ENCODE measurements at regions not wholly inside any gene's neighbourhood (a gene's known extent, or its start where the extent isn't known, plus 50 kb on each side); places are given as distances from the start of the nearest gene placed in this dataset.

DNA sequence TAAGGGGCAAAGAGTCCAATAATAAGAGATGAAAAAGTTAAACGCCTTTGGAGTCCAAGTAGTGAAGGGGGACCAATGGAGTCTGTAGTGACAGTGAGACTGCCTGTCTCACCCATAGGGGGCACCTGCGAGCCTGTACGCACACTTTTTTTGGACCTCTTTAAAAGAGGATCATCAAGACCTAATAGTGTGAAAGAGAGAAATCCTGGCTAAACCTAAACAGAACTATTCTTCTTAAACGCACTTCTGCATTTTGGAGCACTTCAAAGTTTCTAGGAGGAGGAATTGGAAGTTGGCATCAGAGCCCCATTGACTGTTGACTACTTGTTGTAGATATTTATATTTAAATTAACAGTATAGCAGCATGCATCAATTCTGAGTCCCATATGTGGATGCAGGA, 636.1 kb upstream of the KLF4 start:
- DNase-seq = no peak

GRCh38 chr9:108119530-108120113, 630.1 kb upstream of the KLF4 start:
- no peak for DNase-seq

DNA sequence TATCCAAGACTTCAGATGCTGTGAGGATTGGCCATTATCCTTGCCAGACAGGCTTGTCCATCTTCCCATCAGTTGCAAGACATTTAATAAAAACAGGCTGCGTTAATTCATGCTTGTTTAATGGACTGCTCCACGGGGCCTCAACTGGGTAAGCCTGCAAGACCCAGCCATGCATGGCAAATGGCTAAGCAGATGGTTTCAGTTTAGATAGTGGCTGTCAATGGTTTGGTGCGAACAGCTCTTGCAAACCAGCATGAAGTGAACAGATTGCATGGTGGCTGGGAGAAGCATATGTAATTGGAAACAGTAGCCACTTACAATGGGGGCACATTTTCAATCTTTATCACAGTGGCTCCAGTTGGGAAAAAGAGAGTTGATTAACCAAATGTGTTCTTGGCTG, 628.2 kb upstream of the KLF4 start:
- DNase-seq = no peak

DNA sequence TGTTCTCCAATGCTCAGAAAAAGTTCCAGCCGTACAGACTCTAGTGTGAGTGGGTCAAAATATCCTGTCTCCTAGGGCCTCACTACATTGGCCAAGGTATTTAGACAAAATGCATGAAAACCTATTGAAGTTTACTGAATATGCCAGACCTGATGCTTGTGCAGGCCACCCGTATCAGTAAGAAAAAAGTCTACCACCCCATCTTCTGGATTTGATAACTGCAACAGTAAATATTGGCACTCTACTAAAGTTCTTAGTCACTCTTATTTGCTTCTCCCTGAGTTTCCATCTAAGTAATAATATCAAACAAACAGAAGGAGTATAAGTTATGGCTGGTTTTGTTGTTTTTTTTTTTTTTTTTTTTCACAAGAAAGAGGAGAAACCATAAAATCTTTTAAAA, 627.7 kb upstream of the KLF4 start:
- no peak for DNase-seq

GRCh38 chr9:108113596-108113995, 624.0 kb upstream of the KLF4 start:
- peak; percentile 2 for DNase-seq

DNA sequence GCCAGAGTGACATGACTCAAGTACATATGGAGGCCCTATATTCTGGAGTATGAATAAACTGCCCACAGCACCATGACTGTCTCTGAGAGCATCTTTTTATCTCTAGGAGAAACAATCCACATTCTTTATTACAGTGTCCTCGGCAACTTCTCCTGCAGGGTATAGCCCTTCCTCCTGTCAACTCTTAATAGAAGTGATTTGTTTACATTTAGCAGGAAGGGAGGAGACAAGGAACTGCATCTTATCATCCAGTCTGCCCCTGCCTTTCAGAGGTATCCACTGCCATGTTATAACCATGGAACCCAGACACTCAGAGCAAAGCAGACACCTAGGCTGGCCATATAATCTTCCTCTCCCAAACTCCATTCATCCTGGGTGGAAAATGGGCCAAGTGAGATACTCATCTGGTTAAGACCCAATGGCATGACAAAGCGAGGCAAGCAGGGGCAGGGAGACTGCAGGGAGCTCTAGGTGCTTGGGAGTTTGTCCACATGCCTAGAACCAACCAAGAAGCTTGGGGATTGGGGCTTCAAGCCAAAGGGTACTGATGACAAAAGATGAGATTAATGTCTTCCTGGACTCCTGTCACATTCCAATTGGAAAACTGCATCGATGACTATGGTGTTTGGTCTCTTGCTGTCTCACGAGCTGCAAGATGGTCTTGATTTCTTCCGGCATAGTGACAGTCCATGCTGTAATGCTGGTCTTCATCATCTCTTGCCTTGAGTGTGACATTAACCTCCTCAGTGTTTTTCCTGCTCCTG, 620.5 kb upstream of the KLF4 start:
- DNase-seq = no peak

- no peak for DNase-seq
These were observed 619.4 kb upstream of the KLF4 start for GRCh38 chr9:108108852-108109448.

GRCh38 chr9:108108280-108108851, 618.8 kb upstream of the KLF4 start:
- no peak for DNase-seq

GRCh38 chr9:108105885-108106284, 616.3 kb upstream of the KLF4 start:
- DNase-seq = no peak

GRCh38 chr9:108104991-108105390, 615.4 kb upstream of the KLF4 start:
- no peak for DNase-seq

DNA sequence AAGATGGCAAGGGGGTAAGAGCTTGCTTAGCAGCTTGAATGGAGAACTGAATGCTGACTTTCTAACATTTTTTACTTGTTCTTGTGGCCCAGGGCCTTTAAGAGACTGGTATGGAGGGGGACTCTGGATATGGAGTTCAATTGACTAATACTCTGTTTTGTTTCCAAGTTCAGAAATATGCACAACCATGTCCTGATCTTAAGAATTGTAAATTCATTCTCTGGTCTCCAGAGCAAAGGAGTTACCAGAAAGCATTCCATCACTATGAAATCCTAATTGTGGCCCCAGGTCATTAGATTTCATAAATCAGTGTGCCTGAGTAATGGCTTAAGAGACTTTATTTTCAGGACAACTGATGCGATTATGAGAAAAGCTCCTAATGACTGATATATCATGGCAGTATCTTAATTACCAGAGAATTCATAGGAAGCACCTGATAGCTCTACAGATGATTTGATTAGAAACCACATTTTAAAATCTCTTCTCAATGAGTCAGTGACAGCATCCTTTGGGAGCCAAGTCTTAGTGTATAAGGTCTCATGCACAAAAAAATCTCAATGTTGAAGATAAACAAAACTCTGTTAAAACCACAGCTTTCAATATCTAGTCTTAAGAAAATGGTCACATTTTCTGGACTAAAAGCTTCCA, 613.6 kb upstream of the KLF4 start:
- no peak for DNase-seq

DNA sequence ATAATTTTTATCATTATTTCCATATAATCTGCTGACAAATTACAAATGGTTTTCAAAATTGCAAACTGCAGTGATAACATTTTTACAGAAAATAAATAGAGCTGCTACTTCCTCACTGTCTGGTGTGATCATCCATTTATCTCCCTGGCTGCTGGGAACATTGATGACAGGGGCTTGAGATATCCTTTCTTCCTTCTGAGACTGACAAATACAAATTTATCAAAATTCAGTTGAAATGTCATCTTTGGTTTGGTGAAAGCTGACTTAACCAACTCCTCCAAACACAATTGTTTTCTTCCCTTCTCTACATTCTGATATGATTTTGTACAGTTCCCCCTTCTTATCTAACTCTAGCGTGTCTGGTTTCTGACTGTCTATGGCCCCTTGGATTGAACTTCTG, 611.8 kb upstream of the KLF4 start:
- DNase-seq = no peak

- no peak for DNase-seq
These were observed 611.0 kb upstream of the KLF4 start for GRCh38 chr9:108100571-108100970.

GRCh38 chr9:108099854-108100253, 610.3 kb upstream of the KLF4 start:
- DNase-seq = no peak

DNA sequence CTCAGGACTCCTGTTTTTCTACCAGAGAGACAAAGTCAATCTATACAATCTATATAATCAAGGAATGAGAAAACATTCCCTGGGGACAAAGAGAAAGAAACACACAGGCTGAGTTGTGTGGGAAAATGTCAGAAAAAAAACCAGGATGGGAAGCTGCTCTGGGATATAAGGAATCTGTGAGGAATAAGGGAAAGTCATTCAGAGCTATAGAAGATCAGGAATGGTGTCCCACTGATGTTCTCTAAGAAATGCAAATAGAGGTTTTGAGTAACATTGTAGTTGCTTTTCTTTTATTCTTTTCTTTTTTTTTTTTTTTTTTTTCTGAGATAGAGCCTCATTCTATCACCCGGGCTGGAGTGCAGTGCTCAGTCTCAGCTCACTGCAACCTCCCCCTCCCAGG, 605.9 kb upstream of the KLF4 start:
- DNase-seq = no peak

GRCh38 chr9:108094676-108094993, 605.1 kb upstream of the KLF4 start:
- no peak for DNase-seq

GRCh38 chr9:108093773-108094675, 604.5 kb upstream of the KLF4 start:
- no peak for DNase-seq

DNA sequence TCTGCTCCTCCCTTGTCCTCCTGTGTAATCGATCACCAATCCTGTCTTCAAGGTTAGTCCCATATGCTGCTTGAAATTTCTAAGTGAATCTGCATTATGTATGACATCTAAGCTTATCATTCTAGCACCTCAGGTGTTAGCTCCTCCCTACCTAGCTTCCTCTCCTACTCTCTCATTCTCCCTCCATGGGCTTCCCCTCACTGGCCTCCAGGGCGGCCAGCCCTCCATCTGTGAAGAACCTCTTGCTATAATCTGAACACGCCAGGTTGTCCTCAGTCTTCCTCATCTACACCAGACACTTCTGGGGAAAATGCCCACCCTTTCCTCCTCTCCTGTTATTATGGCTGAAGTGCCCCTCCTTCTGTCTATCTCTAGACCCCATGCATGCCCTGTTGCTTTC, 599.3 kb upstream of the KLF4 start:
- no peak for DNase-seq

GRCh38 chr9:108087781-108088180, 598.2 kb upstream of the KLF4 start:
- DNase-seq = no peak

DNA sequence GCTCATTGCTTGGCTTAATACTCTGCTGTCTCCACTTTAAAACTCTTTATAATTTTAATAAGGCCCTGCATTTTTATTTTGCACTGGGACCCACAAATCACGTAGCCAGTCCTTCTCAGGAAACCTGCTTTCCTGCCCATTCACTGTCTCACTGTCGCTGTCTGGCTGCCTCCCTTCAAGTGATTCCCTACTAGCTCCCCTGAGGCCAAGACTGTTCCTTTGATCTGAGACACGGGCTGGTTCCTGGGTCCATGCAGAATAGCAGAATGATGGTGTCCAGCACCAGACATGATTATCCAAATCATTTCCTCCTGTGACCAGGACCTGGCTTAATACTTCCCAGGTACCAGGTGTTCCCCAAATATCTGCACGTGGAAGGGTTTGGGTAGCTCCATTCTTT, 597.1 kb upstream of the KLF4 start:
- no peak for DNase-seq

DNA sequence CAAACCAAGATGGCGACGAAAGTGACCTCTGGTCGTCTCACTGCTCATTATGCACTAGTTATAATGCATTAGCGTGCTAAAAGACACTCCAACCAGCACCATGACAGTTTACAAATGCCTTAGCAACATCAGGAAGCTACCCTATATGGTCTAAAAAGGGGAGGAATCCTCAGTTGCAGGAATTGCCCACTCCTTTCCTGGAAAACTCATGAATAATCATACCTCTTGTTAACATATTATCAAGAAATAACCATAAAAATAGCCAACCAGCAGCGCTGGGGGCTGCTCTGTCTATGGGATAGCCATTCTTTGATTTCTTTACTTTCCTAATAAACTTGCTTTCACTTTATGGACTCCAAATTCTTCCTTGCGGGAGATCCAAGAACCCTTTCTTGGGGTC, 595.7 kb upstream of the KLF4 start:
- DNase-seq = no peak

DNA sequence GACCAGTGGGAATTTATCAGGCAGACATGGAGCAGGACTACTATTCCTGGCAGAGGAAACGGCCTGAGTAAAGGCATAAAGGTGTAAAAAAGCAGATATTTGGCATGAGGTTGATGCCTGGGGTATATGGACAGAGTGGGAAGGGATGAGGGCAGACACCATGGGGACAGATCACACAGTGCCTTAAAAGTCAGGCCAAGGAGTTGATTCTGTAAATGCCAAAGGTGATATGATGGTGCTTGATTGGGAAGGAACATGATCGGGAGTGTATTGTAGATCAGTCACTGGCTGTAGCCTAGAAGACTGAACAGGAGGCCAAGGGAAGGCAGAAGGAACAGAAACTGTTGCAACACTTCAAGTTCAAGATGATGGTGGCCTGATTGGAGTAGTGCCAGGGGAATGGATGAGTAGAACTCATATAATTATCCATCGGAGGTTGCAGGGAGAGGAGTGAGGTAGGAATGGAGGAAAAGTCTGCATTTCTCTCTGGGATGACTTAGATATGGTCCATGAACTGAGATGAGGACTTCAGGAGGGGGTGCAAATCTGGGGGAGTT, 594.3 kb upstream of the KLF4 start:
- no peak for DNase-seq
